NCI-H1092 treated with DMSO at 0.1 percent for 48 hours (cell line): ENCODE measurements at regions not wholly inside any gene's neighbourhood (a gene's known extent, or its start where the extent isn't known, plus 50 kb on each side); places are given as distances from the start of the nearest gene placed in this dataset.
"Not testable (repeated sequence)": the region's sequence is repeated elsewhere in the genome, so short reads cannot be mapped to it uniquely, and the experiment has no call there.

Experiments
- DNase-seq: peaks from one replicate; lab custom pipeline; 2025; lab: John Stamatoyannopoulos, UW

GRCh38 chr4:102397056-102397455, 51.8 kb upstream of the SLC39A8 start:
- not testable (repeated sequence) for DNase-seq

- no peak for DNase-seq
Measured at GRCh38 chr4:102399021-102399420, 53.7 kb upstream of the SLC39A8 start.

GRCh38 chr4:102400898-102401297, 55.6 kb upstream of the SLC39A8 start:
- DNase-seq: no peak

- no peak for DNase-seq
Measured at GRCh38 chr4:102402223-102402622, 56.9 kb upstream of the SLC39A8 start.

GRCh38 chr4:102403116-102403515, 57.8 kb upstream of the SLC39A8 start:
- DNase-seq: no peak

- DNase-seq: no peak
Measured at GRCh38 chr4:102404431-102404969, 59.2 kb upstream of the SLC39A8 start.

GRCh38 chr4:102405821-102406401, 60.6 kb upstream of the SLC39A8 start:
- no peak for DNase-seq

GRCh38 chr4:102410884-102411283, 65.6 kb upstream of the SLC39A8 start:
- not testable (repeated sequence) for DNase-seq

GRCh38 chr4:102411408-102411807, 66.1 kb upstream of the SLC39A8 start:
- DNase-seq: no peak

- DNase-seq: no peak
Measured at GRCh38 chr4:102416765-102417164, 71.5 kb upstream of the SLC39A8 start.

- no peak for DNase-seq
Measured at GRCh38 chr4:102420563-102421398, 75.5 kb upstream of the SLC39A8 start.

GRCh38 chr4:102422843-102423242, 77.6 kb upstream of the SLC39A8 start:
- DNase-seq: no peak

GRCh38 chr4:102423375-102423774, 77.8 kb upstream of the NFKB1 start:
- DNase-seq: no peak

GRCh38 chr4:102427371-102427998, 73.7 kb upstream of the NFKB1 start:
- no peak for DNase-seq

GRCh38 chr4:102428122-102428521, 73.0 kb upstream of the NFKB1 start:
- DNase-seq: no peak

GRCh38 chr4:102429553-102429952, 71.6 kb upstream of the NFKB1 start:
- no peak for DNase-seq

- DNase-seq: no peak
Measured at GRCh38 chr4:102430461-102430910, 70.7 kb upstream of the NFKB1 start.

GRCh38 chr4:102431608-102431961, 69.6 kb upstream of the NFKB1 start:
- DNase-seq: no peak

GRCh38 chr4:102437111-102437510, 64.0 kb upstream of the NFKB1 start:
- DNase-seq: no peak

- DNase-seq: no peak
Measured at GRCh38 chr4:102438396-102439235, 62.5 kb upstream of the NFKB1 start.

- no peak for DNase-seq
Measured at GRCh38 chr4:102439236-102439614, 61.9 kb upstream of the NFKB1 start.

- no peak for DNase-seq
Measured at GRCh38 chr4:102439812-102440211, 61.3 kb upstream of the NFKB1 start.
